Stomach (tissue), 8 donors: ENCODE measurements at regions not wholly inside any gene's neighbourhood (a gene's known extent, or its start where the extent isn't known, plus 50 kb on each side); places are given as distances from the start of the nearest gene placed in this dataset.

Source experiments
- DNase-seq, 2 donors: peaks; one replicate each; pipeline versions ENCODE4 v3.0.0 to v3.0.0-alpha.2; 2013 to 2019
- H3K27ac ChIP-seq, 5 donors: fragments of 200-600 bp in 4 of 5; sonication (generic) in 4 of 5; one replicate each; pipeline ENCODE4 v1.5.1; 2013 to 2019; ENCODE audit warnings: mild to moderate bottlenecking in 1 of 5, moderate library complexity in 1 of 5
- H3K27me3 ChIP-seq, 3 donors: fragments of 200-600 bp; sonication (generic); one replicate each; pipeline ENCODE4 v1.5.1; 2017 to 2019; ENCODE audit warnings: mixed run types in 1 of 3
- H3K36me3 ChIP-seq, 4 donors: fragments of 200-600 bp; sonication (generic); 1 replicate in 3 of 4; 2 replicates in 1 of 4; pipeline ENCODE4 v1.5.1; 2016 to 2019
- H3K4me1 ChIP-seq, 4 donors: fragments of 200-600 bp; sonication (generic); one replicate each; pipeline ENCODE4 v1.5.1; 2016 to 2019
- H3K4me3 ChIP-seq, 4 donors: fragments of 200-600 bp; sonication (generic) in 3 of 4; one replicate each; pipeline ENCODE4 v1.5.1; 2016 to 2019; ENCODE audit warnings: mild to moderate bottlenecking in 1 of 4
- H3K9me3 ChIP-seq, 4 donors: fragments of 200-600 bp; sonication (generic); one replicate each; pipeline ENCODE4 v1.5.1; 2016 to 2019
- CTCF ChIP-seq, 7 experiments: fragments of 450-650 bp in 4 of 7; fragments of 200-600 bp in 3 of 7; sonication (generic) in 3 of 7; IDR thresholded peaks; one replicate each; pipeline ENCODE4 v1.5.1; 2016 to 2019; ENCODE audit warnings: antibody characterized with exemption in 7 of 7, control low read depth in 2 of 7, mild to moderate bottlenecking in 1 of 7
- EP300 ChIP-seq: sonication (generic); formaldehyde crosslinking; IDR thresholded peaks from one replicate; pipeline ENCODE4 v1.6.1; 2017; ENCODE audit warnings: antibody characterized with exemption
- POLR2A ChIP-seq, 4 donors: fragments of 450-650 bp; IDR thresholded peaks; one replicate each; pipeline ENCODE4 v1.6.1; 2016; ENCODE audit warnings: antibody characterized with exemption in 4 of 4, control low read depth in 2 of 4, mild to moderate bottlenecking in 1 of 4, moderate library complexity in 1 of 4
- POLR2AphosphoS5 ChIP-seq, 3 donors: sonication (generic); formaldehyde crosslinking; IDR thresholded peaks; one replicate each; pipeline ENCODE4 v1.6.1; 2016; ENCODE audit warnings: antibody characterized with exemption in 3 of 3
- WGBS, 5 donors: extraction: QIAGEN DNeasy Blood & Tissue Kit in 3 of 5; methylation state at CpG; one replicate each; pipeline versions ENCODE4 v1.1.5 to v1.1.7; 2013 to 2018; 5-methylcytosine and 5-hydroxymethylcytosine counted together
- intact Hi-C: fragments of 100-400 bp; cut with DNase I; formaldehyde crosslinking; loops from one replicate; pipeline ENCODE4 v1.15.1; 2023; ENCODE audit warnings: low total_unique reads
- donor health status: healthy with polysubstance abuse.
- donor health status: Bipolar disorder and iron deficiency.
- donor health status: healthy.

GRCh38 chrX:40473460-40474204, 107.1 kb upstream of the ATP6AP2 start:
- H3K9me3 ChIP-seq: no peaks in the 10 kb centered on the region
- no peak for DNase-seq
- intact Hi-C loops: no loop called here
- no peak overlapping the region for H3K4me3 ChIP-seq
- no peak for TF ChIP-seq CTCF (IDR thresholded peaks at IDR 0.05)
- no peak for TF ChIP-seq EP300
- TF ChIP-seq POLR2A (IDR thresholded peaks at IDR 0.05): no peak
- TF ChIP-seq POLR2AphosphoS5 (IDR thresholded peaks at IDR 0.05): no peak
- H3K27me3 ChIP-seq: peaks cover 0 to 20% (median 0%) of the 10 kb centered on the region in 3 donors
- H3K27ac ChIP-seq: no peak overlapping the region
- H3K36me3 ChIP-seq: no peaks in the 10 kb centered on the region
- 62 to 85% (median 77%) methylated on average over 8 of the region's 8 CpGs for WGBS, 5 donors
- peaks cover 6 to 23% (median 11%) of the 10 kb centered on the region in 4 donors for H3K4me1 ChIP-seq

GRCh38 chrX:40471965-40472648, 108.7 kb upstream of the ATP6AP2 start:
- H3K4me3 ChIP-seq: peak overlapping the region in 2 of 4 donors; percentile 7 to 9
- TF ChIP-seq EP300: no peak
- TF ChIP-seq POLR2AphosphoS5 (IDR thresholded peaks at IDR 0.05): peak in 2 of 3 donors; percentile 8 to 22
- peak in 1 of 7 experiments; percentile 11 for TF ChIP-seq CTCF (IDR thresholded peaks at IDR 0.05)
- intact Hi-C loops: no loop called here
- H3K27me3 ChIP-seq: peaks cover 0 to 20% (median 0%) of the 10 kb centered on the region in 3 donors
- no peaks in the 10 kb centered on the region for H3K36me3 ChIP-seq
- H3K9me3 ChIP-seq: no peaks in the 10 kb centered on the region
- DNase-seq: peak; percentile 38 to 90
- H3K27ac ChIP-seq: peak overlapping the region in 3 of 5 donors; percentile 10 to 60 (median 40)
- 0 to 37% (median 14%) methylated on average over 10 to 16 of the region's 16 CpGs for WGBS, 5 donors
- peaks cover 6 to 32% (median 11%) of the 10 kb centered on the region in 4 donors for H3K4me1 ChIP-seq

- DNase-seq: no peak
- Histone ChIP-seq H3K4me3 (no peak overlapping the region), H3K27ac (no peak overlapping the region), H3K9me3 (no peaks in the 10 kb centered on the region), H3K27me3 (peaks cover 0 to 20% (median 0%) of the 10 kb centered on the region in 3 donors), H3K36me3 (no peaks in the 10 kb centered on the region), H3K4me1 (peaks cover 6 to 32% (median 11%) of the 10 kb centered on the region in 4 donors)
- 87 to 94% (median 92%) methylated on average over 8 to 11 of the region's 11 CpGs for WGBS, 5 donors
- intact Hi-C loops: no loop called here
- TF ChIP-seq POLR2A (IDR thresholded peaks at IDR 0.05): no peak
Measured at GRCh38 chrX:40470830-40471429, 109.8 kb upstream of the ATP6AP2 start.

GRCh38 chrX:40469316-40469715, 111.5 kb upstream of the ATP6AP2 start:
- WGBS, 5 donors: 57 to 74% (median 59%) methylated on average over 4 of the region's 4 CpGs
- intact Hi-C loops: no loop called here
- Histone ChIP-seq H3K4me1 (peaks cover 6 to 28% (median 10%) of the 10 kb centered on the region in 4 donors), H3K36me3 (no peaks in the 10 kb centered on the region), H3K9me3 (peaks cover 0 to 3% (median 0%) of the 10 kb centered on the region in 4 donors), H3K4me3 (no peak overlapping the region), H3K27me3 (peaks cover 0 to 9% (median 0%) of the 10 kb centered on the region in 3 donors), H3K27ac (no peak overlapping the region)
- TF ChIP-seq POLR2A (IDR thresholded peaks at IDR 0.05) (no peak), EP300 (no peak), CTCF (IDR thresholded peaks at IDR 0.05) (no peak), POLR2AphosphoS5 (IDR thresholded peaks at IDR 0.05) (no peak)
- DNase-seq: no peak
